Gastroesophageal sphincter (tissue), 3 donors: ENCODE measurements at regions not wholly inside any gene's neighbourhood (a gene's known extent, or its start where the extent isn't known, plus 50 kb on each side); places are given as distances from the start of the nearest gene placed in this dataset.

Experiments used
- CTCF ChIP-seq, 4 experiments: fragments of 200-600 bp in 2 of 4; fragments of 450-650 bp in 2 of 4; sonication (generic) in 1 of 4; IDR thresholded peaks; one replicate each; pipeline ENCODE4 v1.5.1; 2017 to 2019; ENCODE audit warnings: antibody characterized with exemption in 4 of 4, mild to moderate bottlenecking in 2 of 4, moderate library complexity in 2 of 4
- EP300 ChIP-seq: sonication (generic); formaldehyde crosslinking; IDR thresholded peaks from one replicate; pipeline ENCODE4 v1.6.1; 2017; ENCODE audit warnings: antibody characterized with exemption, mild to moderate bottlenecking
- POLR2A ChIP-seq, 2 donors: fragments of 450-650 bp; IDR thresholded peaks; one replicate each; pipeline ENCODE4 v1.6.1; 2017; ENCODE audit warnings: antibody characterized with exemption in 2 of 2, mild to moderate bottlenecking in 2 of 2, moderate library complexity in 1 of 2

DNA sequence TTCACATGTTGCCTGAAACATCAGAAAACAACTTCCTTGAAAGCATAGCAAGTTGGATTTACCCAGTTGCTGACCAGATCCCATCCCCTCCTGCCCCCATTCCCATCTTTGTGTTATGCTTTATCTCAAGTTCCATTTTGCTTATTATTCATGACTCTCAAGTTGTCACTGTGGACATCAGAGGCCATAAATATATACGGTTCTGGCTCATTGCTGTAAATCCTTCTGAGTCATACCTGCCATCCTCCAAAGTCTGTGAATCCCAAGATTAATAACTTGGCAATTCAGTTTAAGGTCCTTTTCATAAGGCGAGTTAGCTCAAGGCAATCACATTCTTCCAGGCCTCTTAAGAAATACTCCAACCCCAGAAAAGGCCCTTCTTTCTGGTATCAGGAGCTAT lies 126.2 kb upstream of the C2CD4B start:
- TF ChIP-seq CTCF (IDR thresholded peaks at IDR 0.05) (no peak), EP300 (no peak), POLR2A (IDR thresholded peaks at IDR 0.05) (no peak)
